Chondrocyte (in vitro differentiated cells): ENCODE measurements at regions not wholly inside any gene's neighbourhood (a gene's known extent, or its start where the extent isn't known, plus 50 kb on each side); places are given as distances from the start of the nearest gene placed in this dataset.

Source experiments
- DNase-seq: peaks from one replicate; pipeline ENCODE4 v3.0.0; 2021; ENCODE audit warnings: mixed read lengths, low spot score
- H3K27ac Mint-ChIP-seq: one replicate; pipeline ENCODE4 v1.8.0; 2021; ENCODE audit warnings: mild to moderate bottlenecking, moderate library complexity, mixed read lengths; ENCODE audit not compliant: unreplicated experiment
- H3K27me3 Mint-ChIP-seq: 2 replicates; pipeline ENCODE4 v1.8.0; 2021; ENCODE audit warnings: low read depth, mixed read lengths
- H3K36me3 Mint-ChIP-seq: 2 replicates; pipeline ENCODE4 v1.8.0; 2021; ENCODE audit warnings: low read depth, mixed read lengths
- H3K4me1 Mint-ChIP-seq: 2 replicates; pipeline ENCODE4 v1.8.0; 2021; ENCODE audit warnings: low read depth, mild to moderate bottlenecking, mixed read lengths
- H3K4me3 Mint-ChIP-seq: one replicate; pipeline ENCODE4 v1.8.0; 2021; ENCODE audit warnings: mild to moderate bottlenecking, moderate library complexity, mixed read lengths; ENCODE audit not compliant: unreplicated experiment
- H3K9me3 Mint-ChIP-seq: 2 replicates; pipeline ENCODE4 v1.8.0; 2021; ENCODE audit warnings: low read depth, mixed read lengths
- TF ChIP-seq, protein P1 (sequence below): fragments of 200-600 bp; sonication (generic); IDR thresholded peaks from 2 replicates; pipeline ENCODE4 v1.5.0; 2021; ENCODE audit warnings: antibody characterized with exemption, mild to moderate bottlenecking, moderate library complexity

DNA sequence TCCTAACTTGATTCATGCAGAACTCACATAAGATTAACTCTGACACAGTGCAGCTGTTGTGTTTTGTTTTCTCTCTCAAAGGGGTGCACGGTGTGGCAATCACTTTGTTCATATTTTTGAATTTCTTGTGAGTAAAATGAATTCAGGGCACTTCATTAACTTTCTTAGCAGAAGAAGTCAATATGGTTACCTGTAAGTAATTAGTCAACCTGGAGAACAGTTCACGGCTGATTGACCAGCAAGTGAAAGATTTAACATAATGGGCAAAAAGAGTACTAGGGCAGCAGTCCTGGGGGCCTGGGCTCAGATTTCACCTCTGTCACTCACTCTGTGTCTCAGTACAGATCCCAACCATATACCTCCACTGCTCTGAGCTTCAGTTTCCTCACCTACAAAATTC is 102.4 kb upstream of the SPTLC3 start:
- H3K4me1 Mint-ChIP-seq, result no peaks in the 10 kb centered on the region
- no peaks in the 10 kb centered on the region for H3K27me3 Mint-ChIP-seq
- no peak for DNase-seq
- H3K36me3 Mint-ChIP-seq, result no peaks in the 10 kb centered on the region
- TF ChIP-seq, protein P1, sequence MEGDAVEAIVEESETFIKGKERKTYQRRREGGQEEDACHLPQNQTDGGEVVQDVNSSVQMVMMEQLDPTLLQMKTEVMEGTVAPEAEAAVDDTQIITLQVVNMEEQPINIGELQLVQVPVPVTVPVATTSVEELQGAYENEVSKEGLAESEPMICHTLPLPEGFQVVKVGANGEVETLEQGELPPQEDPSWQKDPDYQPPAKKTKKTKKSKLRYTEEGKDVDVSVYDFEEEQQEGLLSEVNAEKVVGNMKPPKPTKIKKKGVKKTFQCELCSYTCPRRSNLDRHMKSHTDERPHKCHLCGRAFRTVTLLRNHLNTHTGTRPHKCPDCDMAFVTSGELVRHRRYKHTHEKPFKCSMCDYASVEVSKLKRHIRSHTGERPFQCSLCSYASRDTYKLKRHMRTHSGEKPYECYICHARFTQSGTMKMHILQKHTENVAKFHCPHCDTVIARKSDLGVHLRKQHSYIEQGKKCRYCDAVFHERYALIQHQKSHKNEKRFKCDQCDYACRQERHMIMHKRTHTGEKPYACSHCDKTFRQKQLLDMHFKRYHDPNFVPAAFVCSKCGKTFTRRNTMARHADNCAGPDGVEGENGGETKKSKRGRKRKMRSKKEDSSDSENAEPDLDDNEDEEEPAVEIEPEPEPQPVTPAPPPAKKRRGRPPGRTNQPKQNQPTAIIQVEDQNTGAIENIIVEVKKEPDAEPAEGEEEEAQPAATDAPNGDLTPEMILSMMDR, result no peak
- H3K4me3 Mint-ChIP-seq, result no peak overlapping the region
- H3K9me3 Mint-ChIP-seq, result no peaks in the 10 kb centered on the region
- H3K27ac Mint-ChIP-seq, result no peak overlapping the region

DNA sequence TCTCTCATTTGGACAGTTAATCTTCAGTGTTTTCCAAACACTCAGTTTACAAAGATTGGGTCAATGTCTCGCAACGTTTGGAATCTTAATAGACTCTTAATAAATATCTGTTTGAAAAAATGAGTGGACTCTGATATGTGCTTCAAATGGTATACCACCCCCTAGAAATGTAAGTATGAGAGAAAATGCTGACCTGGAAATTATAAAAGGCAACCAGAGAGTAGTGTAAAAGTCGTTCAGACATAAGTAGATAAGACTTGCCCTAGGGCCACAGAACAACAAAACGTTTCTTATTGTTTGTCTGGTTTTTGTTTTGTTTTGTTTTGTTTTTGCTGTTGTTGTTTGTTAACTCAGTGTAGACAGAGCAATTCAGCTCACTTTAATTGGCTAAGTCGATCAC is 97.4 kb upstream of the SPTLC3 start:
- Mint-ChIP-seq H3K4me3 (no peak overlapping the region), H3K27ac (no peak overlapping the region), H3K4me1 (no peaks in the 10 kb centered on the region), H3K36me3 (no peaks in the 10 kb centered on the region), H3K9me3 (no peaks in the 10 kb centered on the region), H3K27me3 (peaks cover 3% of the 10 kb centered on the region)
- no peak for DNase-seq
- TF ChIP-seq, protein P1, result no peak

- Mint-ChIP-seq H3K36me3 (no peaks in the 10 kb centered on the region), H3K9me3 (no peaks in the 10 kb centered on the region), H3K27ac (no peak overlapping the region), H3K4me1 (no peaks in the 10 kb centered on the region), H3K27me3 (peaks cover 5% of the 10 kb centered on the region), H3K4me3 (no peak overlapping the region)
- TF ChIP-seq, protein P1, result no peak
- no peak for DNase-seq
These were observed 94.9 kb upstream of the SPTLC3 start for GRCh38 chr20:12913781-12914443.

GRCh38 chr20:12914804-12915203 is 94.0 kb upstream of the SPTLC3 start:
- TF ChIP-seq, protein P1, result no peak
- H3K27ac Mint-ChIP-seq, result no peak overlapping the region
- no peaks in the 10 kb centered on the region for H3K9me3 Mint-ChIP-seq

DNA sequence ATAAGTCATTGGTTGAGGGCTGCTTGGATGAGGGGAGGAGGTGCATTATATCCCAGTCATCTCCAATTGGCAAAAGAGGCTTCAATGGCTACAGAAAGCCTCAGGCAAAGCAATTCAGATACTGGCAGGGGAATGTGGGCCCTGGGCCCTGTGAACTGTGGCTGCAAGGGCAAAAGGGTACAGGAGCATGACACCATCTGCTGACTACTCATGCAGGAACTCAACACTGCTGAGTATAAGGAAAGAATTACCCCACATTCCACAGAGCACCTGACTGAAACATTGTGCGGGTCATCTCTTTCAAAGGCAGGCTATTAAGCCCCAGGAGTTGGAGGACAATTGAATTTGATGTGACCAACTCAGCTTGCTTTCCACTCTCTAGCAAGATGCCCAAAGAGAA is 92.1 kb upstream of the SPTLC3 start:
- TF ChIP-seq, protein P1, result no peak

More at GRCh38 chr20:12914804-12915203, 94.0 kb upstream of the SPTLC3 start:
- Mint-ChIP-seq H3K4me3 (no peak overlapping the region), H3K4me1 (no peaks in the 10 kb centered on the region), H3K27me3 (peaks cover 5% of the 10 kb centered on the region), H3K36me3 (no peaks in the 10 kb centered on the region)
- DNase-seq, result no peak

More for the DNA sequence above, 92.1 kb upstream of the SPTLC3 start:
- Mint-ChIP-seq H3K4me1 (no peaks in the 10 kb centered on the region), H3K9me3 (no peaks in the 10 kb centered on the region), H3K27me3 (peaks cover 5% of the 10 kb centered on the region), H3K36me3 (no peaks in the 10 kb centered on the region), H3K27ac (no peak overlapping the region), H3K4me3 (no peak overlapping the region)
- no peak for DNase-seq
